NCI-H2196 treated with DMSO at 0.1 percent for 48 hours (cell line): ENCODE measurements at regions not wholly inside any gene's neighbourhood (a gene's known extent, or its start where the extent isn't known, plus 50 kb on each side); places are given as distances from the start of the nearest gene placed in this dataset.

Source experiments
- DNase-seq: peaks from one replicate; lab custom pipeline; 2025; ENCODE audit not compliant: unreplicated experiment; lab: John Stamatoyannopoulos, UW

DNA sequence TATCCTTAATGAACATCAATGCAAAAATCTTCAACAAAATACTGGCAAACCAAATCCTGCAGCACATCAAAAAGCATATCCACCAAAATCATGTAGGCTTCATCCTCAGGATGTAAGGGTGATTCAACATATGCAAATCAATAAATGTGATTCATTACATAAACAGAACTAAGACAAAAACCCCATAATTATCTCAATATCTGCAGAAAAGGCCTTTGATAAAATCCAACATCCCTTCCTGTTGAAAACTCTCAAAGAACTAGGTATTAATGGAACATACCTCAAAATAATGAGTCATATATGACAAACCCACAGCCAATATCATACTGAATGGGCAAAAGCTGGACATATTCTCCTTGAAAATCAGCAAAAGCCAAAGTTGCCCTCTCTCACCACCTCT lies 54.6 kb upstream of the DEPDC1 start:
- DNase-seq = no peak

DNA sequence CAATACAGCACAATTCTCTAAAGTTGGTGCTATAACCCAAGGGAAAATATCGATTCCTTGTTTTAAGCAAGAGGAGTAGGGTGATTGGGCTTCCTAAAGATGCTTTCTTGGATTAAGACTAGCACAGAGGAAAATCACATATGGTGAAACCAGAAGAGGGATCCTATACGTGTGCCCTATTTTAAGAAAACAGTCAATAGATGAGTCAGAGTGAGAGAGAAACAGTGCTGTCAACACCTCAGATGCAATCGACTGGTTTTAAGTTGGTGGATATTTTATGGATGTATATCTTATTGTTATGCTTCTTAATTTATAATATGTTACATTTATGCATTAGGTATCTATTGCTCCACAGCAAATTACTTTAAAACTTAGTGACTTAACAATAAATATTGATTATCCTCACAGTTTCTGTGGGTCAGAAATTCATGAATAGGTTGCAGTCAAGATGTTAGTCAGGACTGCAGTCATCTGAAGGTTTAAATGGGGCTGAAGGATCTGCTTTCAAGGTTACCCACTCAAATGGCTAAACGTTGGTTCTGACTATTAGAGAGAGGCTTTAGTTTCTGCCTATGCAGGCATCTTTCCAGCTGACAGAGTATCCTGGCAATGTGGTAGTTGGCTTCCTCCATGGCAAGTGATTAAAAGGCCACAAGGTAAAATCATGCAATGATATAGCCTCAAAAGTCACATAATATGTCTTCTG lies 61.6 kb upstream of the DEPDC1 start:
- DNase-seq = no peak

- no peak for DNase-seq
Measured at GRCh38 chr1:68565923-68566322, 69.0 kb upstream of the DEPDC1 start.

DNA sequence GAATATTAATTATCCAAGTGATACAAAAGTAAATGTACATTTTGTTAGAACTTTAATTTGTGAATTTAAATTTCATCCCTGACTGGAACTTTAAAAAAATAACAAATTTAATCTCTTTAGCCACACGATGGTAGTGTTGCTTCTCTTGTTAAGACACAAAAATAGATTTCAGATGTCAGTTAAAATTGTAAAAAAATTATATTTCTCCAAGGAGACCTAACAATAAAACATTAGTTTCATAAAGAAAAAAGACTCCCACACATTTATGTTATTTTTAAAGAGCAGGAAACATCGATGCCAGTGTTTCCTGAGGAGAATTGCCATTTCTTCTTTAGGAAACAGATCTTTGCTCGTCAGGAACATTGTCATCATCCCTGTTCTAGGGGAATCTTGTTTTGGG lies 74.0 kb upstream of the DEPDC1 start:
- no peak for DNase-seq

- DNase-seq = no peak
Measured at GRCh38 chr1:68571454-68572235, 74.8 kb upstream of the DEPDC1 start.

DNA sequence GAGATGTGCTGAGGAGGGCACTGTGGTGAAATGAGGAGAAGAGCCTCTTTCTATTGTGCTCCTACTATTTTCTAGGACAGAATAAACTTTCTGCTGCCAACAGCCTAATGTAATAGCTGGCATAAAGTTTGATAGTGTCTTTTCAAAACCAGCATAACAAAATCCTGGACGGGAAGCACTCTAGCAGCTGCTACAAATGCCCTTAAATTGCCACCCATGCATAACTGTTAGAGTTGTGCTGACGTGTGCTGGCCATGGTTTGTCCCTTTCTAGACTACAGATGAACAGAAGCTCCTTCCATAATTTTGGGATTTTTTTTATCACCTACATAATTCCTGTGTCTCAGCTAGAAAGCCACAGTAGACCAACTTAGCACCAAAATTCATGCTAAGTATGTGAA lies 88.5 kb upstream of the DEPDC1 start:
- no peak for DNase-seq

GRCh38 chr1:68586766-68587165 lies 89.9 kb upstream of the DEPDC1 start:
- no peak for DNase-seq

- DNase-seq = no peak
Measured at GRCh38 chr1:68588304-68588703, 91.4 kb upstream of the DEPDC1 start.

DNA sequence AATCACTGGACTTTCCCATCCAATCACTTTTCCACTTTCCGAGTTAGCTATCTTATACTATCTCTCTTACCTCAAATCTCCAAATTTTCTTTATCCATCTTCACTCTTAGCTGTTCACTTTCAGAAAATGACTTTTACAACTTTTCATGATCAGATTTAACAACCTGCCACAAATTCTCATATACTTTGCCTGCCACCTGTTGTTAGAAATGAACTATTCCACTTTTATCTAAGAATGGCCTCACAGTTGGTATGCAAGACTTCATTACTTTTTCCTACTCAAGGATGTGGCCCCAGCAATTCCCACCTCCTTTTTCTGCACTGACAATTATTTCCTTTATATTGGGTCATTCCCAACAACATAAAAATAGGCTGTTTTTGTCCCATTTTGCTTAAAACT lies 93.6 kb upstream of the DEPDC1 start:
- DNase-seq = no peak

- no peak for DNase-seq
Measured at GRCh38 chr1:68594851-68595250, 98.0 kb upstream of the DEPDC1 start.

- no peak for DNase-seq
Measured at GRCh38 chr1:68600049-68600661, 103.3 kb upstream of the DEPDC1 start.

DNA sequence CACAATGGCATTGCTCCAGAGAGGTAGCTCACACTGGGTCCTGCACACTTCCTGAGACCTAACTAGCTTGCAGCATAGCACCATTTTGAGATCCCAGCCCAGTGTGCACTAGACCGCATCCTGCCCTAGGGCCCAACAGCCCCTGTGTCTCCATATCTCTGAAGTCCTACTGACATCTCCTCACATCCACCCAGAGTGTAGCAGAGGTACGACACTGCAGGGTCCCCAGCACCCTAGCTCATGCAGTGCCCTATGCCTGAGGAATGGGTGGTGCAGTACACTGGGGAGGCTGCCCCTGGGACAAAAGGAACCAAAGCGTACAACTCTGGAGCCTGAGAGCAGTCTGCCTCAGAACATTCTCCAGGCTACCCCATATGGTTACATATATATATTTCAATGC lies 111.4 kb upstream of the DEPDC1 start:
- DNase-seq = no peak

DNA sequence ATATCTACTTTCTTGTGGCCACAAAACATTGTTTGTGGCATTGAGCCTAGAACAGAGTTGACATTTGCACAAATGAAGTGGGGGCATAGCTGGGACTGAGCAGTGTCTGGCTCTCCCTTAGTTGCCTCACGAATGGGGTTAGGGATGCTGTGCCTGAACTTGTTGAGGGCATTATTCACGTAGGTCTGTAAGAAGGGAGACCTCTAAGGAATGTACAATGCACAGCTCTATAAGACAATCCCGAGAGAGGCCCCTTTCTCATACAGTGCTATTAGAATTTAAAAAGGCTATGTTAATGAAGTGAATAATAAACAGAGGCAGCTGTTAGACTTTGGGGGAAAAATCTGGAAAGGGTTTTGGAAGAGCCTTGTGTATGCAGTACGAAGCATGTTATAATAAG lies 118.4 kb upstream of the DEPDC1 start:
- DNase-seq = no peak

GRCh38 chr1:68617942-68618341 lies 121.1 kb upstream of the DEPDC1 start:
- no peak for DNase-seq

DNA sequence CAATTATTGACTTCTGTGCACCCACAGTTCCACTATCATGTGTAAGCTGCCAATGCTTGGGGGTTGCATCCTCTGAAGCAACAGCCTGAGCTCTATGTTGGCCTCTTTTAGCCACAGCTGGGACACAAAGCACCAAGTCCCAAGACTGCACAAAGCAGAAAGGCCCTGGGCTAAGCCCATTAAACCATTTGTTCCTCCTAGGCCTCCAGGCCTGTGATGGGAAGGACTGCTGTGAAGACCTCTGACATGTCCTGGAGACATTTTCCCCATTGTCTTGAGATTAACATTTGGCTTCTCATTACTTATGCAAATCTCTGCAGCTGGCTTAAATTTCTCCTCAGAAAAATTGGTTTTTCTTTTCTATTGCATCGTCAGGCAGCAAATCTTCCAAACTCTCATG lies 123.7 kb upstream of the DEPDC1 start:
- no peak for DNase-seq

- DNase-seq = no peak
Measured at GRCh38 chr1:68623700-68624099, 126.8 kb upstream of the DEPDC1 start.

DNA sequence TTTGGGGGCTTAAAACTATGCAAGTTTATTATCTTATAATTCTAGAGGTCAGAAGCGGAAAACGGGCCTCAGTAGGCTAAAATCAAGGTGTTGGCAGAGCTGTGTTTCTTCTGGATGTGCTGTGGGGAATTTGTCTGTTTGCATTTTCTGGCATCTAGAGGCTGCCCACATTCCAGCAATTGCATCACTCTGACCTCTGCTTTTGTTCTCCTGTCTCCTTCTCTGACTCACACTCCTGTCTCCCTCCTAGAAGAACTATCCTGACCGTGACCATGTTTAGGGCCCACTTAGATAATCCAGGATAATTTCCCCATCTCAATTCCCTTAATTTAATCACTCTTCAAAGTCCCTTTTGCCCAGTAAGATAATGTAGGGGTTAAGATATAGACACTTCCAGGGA lies 127.4 kb upstream of the DEPDC1 start:
- DNase-seq = no peak

DNA sequence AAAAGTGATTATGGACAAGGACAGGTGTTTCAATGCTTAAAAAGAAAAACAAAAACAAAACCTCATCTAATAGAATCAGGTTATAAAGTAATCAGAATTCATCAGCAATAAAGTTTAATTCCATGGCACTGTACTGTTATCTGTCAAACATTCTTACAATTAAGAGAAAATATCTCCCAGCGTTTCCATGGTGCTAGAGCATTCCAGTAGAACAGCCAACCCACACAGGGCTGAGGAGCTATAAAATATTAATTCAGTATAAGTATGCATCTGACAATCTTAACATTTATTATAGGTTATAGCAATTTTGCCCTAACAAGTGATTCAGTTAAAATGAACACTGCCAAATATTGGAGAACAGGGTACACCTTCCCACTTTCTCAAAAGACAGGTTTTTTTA lies 128.7 kb upstream of the DEPDC1 start:
- DNase-seq = no peak

DNA sequence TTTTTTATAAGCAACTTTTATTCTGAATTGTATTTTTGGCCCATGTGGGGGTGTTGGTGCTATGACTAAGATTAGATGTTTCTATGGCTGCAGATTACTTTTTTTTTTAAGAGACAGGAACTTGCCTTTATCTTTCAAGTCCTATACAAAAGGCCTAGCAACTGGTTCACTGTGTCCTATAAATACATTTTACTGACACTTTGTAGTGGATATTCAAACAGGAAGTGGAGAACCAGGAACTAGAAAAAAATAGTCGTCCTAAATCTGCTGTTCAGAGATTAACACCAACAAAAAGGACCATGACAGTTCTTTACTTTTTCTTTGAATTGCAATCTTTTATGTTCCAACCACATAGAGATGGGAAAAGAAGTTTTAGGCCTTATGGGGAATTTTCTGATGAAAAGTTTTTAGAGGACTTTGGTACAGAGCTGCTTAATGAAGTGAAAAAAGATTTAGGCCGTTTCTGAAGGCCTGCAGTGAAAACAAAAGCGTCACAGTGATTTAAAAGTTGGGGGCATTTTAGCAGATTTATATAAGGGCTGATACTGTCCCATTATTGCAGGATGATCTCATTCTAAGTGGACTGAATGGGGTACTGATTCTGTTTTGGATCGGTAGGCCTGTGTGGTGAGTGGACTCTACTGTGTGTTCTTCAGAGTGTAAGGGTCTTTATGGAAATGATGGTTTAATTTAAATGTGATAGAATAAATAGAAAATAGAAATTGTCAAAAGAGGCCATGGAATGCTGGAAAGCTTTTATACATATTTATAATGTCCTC lies 136.4 kb upstream of the DEPDC1 start:
- no peak for DNase-seq

DNA sequence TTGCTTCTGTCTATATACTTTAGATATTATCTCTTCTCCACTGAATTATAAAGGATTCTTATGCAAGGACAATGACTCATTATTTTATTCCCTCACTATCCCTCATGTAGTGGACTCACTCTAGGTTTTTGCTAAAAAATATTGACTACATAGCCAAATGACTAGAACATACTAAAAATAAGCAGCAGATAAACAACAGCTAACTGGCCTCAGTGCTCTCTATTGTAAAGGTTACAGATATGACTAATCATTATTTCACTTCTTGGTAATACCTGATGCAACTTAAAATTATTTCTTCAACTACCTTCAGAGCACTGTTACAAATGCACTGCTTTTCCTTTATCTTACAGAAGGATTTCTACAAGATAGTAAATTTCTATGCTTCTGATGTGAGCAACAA lies 147.6 kb upstream of the DEPDC1 start:
- DNase-seq = no peak

DNA sequence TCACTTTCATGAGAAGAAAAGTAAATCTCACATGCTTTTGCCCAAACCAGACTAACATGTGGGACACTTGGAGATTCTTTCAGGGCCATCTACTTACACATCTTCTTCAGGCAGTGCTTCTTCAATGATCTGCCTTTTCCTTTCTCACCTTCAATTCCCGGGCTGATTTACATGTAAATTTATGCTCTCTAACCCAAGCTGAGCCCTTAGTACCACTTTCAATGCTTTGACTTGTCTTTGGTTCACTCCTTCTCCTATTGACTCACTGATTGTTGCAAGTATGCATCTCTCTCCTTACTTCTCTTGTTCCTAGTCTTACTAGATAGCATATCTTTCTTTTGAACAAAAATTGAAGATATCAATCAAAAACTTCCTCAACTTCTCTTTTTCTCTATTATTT lies 154.2 kb upstream of the DEPDC1 start:
- DNase-seq = no peak

GRCh38 chr1:68653882-68654281 lies 157.0 kb upstream of the DEPDC1 start:
- no peak for DNase-seq
